ENCODE measurements at regions not wholly inside any gene's neighbourhood (a gene's known extent, or its start where the extent isn't known, plus 50 kb on each side); places are given as distances from the start of the nearest gene placed in this dataset.

DNA sequence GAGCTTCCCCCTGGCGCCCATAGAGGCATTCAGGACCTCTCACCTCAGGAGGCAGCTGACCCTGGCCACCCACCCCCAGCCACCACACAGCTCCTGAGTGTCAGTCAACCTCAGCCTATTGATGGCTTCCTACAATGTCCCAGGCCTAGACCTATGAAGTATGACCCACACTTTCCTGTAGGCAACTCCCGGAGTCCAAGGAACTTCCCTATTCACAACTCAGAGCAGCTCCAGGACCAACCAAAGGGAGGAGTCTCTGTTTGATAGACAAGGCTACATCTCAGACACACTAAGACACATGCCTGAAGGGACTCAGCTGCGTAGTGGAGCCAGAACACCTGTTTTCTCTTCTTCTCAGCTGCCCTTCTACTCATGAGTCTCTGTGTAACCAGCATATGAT, 169.1 kb downstream of the MAFB start:
- TF ChIP-seq, protein P1, sequence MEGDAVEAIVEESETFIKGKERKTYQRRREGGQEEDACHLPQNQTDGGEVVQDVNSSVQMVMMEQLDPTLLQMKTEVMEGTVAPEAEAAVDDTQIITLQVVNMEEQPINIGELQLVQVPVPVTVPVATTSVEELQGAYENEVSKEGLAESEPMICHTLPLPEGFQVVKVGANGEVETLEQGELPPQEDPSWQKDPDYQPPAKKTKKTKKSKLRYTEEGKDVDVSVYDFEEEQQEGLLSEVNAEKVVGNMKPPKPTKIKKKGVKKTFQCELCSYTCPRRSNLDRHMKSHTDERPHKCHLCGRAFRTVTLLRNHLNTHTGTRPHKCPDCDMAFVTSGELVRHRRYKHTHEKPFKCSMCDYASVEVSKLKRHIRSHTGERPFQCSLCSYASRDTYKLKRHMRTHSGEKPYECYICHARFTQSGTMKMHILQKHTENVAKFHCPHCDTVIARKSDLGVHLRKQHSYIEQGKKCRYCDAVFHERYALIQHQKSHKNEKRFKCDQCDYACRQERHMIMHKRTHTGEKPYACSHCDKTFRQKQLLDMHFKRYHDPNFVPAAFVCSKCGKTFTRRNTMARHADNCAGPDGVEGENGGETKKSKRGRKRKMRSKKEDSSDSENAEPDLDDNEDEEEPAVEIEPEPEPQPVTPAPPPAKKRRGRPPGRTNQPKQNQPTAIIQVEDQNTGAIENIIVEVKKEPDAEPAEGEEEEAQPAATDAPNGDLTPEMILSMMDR (IDR thresholded peaks at IDR 0.05) = no peak
- no peak for TF ChIP-seq POLR2A (IDR thresholded peaks at IDR 0.05)
